H54 (cell line): ENCODE measurements at regions not wholly inside any gene's neighbourhood (a gene's known extent, or its start where the extent isn't known, plus 50 kb on each side); places are given as distances from the start of the nearest gene placed in this dataset.

Experiments used
- DNase-seq: peaks from one replicate; pipeline ENCODE4 v3.0.0; 2011; ENCODE audit warnings: low spot score, mixed read lengths; ENCODE audit not compliant: insufficient read length
- FAIRE-seq: peaks from 3 replicates; lab custom pipeline; 2011; peaks lifted over from hg19 to GRCh38; lab: Jason Lieb, UNC
- POLR2A ChIP-seq: IDR thresholded peaks from 2 replicates; pipeline ENCODE4 v1.6.1; 2011; ENCODE audit warnings: low read depth, mild to moderate bottlenecking, low read length

DNA sequence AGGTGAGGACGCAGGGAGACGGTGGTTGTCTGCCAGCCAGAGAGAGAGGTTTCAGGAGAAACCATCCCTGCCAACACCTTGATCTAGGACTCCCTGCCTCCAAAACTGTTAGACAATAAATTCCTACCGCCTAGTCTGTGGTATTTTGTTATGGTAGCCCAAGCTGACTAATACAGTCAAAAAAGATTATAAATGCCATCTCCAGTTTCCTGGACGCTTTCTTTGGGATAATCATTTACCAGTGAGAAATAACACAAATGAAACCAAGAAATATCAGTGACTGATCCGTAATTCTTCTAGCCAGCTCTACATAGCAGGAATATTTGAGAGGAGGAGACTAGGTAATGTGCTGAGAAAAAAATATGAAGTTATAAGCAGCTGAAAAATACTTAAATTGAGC is 707.8 kb upstream of the LMCD1 start:
- TF ChIP-seq POLR2A: no peak
- no peak for DNase-seq
- FAIRE-seq: no peak

DNA sequence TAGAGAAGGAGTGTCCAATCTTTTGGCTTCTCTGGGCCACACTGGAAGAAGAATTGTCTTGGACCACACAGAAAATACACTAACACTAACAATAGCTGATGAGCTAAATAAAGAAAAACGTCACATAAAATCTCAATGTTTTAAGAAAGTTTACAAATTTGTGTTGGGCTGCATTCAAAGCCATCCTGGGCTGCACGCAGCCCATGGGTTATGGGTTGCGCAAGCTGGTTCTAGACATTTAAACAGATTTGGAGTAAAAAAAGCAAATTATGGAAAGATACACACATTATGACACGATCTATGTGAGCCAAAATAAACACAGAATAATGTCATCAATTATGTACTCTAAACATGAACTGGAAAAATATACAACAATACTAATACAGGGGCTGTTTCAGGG is 703.3 kb upstream of the LMCD1 start:
- no peak for FAIRE-seq

DNA sequence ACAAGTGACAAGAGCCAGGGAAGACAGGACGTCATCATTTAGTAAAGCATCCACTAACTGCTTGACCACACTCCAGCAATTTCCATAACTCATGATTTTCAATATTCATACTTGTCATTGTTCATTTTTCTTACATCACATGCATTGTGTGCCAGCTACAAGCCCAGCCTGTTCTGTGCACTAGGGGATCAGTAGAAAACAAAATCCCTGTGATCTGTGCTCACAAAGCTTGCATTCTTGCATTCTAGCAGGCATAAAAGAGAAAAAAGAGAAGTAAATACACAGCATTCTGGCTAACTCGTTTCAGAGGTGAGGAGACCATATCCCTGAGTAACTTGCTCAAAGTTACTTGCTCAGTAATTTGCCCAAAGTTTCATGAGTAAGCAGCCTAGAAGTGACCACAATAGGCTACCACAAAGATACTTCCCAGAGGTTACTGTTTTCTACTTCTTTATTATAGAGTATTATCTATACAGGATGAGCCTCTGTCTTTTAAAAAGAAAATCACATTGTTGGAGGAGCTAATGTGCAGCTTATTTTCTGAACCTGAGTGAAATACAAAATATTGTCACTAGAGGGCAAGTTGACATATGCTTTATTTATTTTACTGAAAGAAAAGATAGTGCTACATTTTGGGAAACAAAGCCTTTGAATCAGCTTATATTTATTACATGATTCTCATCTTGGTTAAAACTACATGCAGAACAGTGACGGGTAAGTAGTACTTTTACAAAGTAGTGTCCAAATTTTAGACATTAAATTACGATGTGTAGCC is 701.4 kb upstream of the LMCD1 start:
- DNase-seq (no peak), FAIRE-seq (no peak)

More for the DNA sequence above, 703.3 kb upstream of the LMCD1 start:
- no peak for TF ChIP-seq POLR2A
- no peak for DNase-seq

GRCh38 chr3:7812490-7812889 is 689.1 kb upstream of the LMCD1 start:
- DNase-seq: no peak
- no peak for FAIRE-seq

More for the DNA sequence above, 701.4 kb upstream of the LMCD1 start:
- TF ChIP-seq POLR2A: no peak

GRCh38 chr3:7813365-7813764 is 688.3 kb upstream of the LMCD1 start:
- FAIRE-seq (no peak), DNase-seq (no peak)

More at GRCh38 chr3:7812490-7812889, 689.1 kb upstream of the LMCD1 start:
- no peak for TF ChIP-seq POLR2A

DNA sequence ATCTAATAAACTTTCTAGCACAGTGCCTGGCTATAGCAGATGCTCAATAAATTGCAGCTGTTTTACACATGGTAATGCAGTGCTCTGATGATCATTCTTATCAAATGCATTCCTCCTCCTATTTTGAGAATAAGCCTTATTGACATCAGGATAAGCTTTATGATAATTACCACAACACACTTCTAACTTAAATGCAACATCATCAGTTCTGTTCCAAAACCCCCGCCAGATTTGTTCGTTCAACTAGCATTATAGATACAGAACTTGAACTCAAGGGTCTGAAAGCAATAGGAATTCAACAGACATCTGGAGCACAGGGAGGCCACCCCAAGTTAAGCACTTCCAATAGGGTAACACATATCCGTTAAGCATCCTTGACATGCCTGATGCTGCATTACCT is 684.4 kb upstream of the LMCD1 start:
- no peak for DNase-seq
- no peak for FAIRE-seq
- no peak for TF ChIP-seq POLR2A

More at GRCh38 chr3:7813365-7813764, 688.3 kb upstream of the LMCD1 start:
- no peak for TF ChIP-seq POLR2A

- no peak for TF ChIP-seq POLR2A
- no peak for FAIRE-seq
- no peak for DNase-seq
Observed at GRCh38 chr3:7820969-7821368, 680.7 kb upstream of the LMCD1 start.

DNA sequence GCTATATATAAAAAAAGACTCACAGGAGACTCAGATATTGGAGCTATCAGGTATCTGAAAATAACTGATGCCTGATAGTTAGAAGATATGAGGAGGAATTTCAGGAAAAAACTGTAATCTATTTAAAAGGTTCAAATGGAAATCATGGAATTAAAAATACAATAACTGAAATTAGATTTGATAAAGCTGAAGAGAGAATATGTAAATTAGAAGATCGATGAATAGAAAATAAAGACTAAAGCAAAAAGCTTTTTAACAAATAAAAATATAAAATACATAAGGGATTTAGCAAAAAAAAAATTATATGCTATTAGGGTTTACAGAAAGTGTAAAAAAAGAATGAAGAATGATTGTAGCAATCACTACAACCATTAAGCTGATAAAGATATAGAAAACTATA is 679.8 kb upstream of the LMCD1 start:
- FAIRE-seq (no peak), DNase-seq (no peak)
- TF ChIP-seq POLR2A: no peak

DNA sequence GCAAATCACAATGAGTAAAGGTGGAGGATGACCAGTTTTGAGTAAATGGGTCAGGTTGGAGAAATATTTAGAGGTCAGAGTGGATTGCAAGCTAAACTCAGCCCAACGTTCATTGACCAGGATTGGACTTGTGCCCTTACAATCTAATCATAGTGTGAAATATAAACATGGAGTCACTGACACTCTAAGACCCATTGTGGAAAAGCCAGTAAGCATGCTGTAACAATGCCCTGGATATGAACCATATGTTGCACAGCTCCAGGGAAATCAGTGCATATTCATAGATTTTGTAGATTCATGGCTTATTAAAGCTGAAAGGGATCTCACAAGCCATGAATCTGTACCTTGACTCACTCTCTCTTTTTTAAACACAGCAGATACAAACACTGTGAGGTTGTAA is 660.2 kb upstream of the LMCD1 start:
- TF ChIP-seq POLR2A: no peak
- no peak for FAIRE-seq
- DNase-seq: no peak

DNA sequence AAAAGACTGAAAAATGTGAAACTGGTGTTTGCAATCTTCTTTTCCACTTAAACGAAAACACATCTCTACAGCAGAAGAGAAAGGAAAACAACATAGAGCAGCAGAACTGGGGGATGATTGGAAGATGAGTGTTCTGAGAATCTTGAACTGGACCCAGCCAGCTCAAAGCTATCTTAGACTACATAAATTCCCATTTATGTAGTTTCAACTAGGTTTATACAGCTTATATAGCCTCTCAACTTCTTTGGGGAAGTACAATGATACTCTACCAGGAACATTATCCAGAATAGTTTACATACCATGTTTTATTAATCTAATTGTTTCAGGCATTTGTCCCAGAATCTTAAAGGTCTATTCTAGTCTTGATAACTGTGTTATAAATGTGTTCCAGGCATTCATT is 658.2 kb upstream of the LMCD1 start:
- TF ChIP-seq POLR2A: no peak
- FAIRE-seq (no peak), DNase-seq (no peak)

DNA sequence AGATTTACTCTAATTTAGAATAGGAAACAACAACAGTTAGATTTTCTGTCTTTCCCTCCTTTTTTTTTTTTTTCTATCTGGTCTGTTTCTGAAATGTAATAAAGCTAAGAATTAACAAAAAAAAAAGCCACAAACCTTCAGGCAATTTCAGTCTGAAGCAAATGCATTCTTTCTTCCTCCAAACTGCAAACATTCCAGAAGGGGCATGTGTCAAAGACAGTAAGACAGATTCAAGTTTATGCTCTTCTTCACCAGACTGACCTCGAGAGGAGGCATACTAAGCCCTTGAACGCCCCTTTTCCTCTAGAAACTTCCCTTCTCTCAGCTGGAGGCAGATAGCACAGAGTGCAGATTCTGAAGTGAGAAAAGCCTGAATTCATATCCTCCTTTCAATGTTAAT is 654.6 kb upstream of the LMCD1 start:
- TF ChIP-seq POLR2A: no peak
- DNase-seq (no peak), FAIRE-seq (no peak)

DNA sequence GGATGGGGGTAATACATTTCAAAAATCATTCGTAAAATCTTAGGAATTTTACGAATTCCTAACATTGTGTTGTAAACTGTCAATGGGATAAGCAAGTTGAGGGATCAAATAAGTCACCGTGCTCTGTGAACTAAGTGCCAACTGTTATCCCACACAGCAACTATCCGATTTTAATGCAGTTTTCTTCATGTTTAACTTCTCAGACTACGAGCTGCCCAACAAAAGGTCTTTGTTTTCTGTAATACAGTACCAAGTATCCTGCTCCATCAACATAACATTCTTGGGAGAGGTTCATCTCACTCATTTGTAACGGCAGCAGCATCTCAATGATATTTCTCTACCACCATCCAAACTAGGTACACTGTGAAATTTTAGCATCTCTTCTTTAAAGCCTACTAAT is 654.1 kb upstream of the LMCD1 start:
- DNase-seq (no peak), FAIRE-seq (no peak)
- no peak for TF ChIP-seq POLR2A

DNA sequence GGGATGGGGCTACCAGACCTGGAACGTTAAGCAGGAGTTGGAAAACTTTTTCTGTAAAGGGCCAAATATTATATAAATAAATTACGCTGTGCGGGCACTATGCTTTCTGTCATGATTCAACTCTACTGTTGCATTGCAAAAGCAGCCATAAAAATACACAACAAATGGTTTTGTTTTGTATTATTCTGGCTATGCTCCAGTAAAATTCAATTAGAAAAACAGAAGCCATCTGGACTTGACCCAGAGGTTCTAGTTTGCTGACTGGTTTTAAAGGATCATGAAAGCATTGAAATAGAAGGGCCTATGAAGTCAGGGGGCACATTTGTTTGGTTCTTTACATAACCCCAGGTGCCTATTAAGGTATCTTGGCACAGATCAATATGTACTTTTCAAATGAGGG is 647.4 kb upstream of the LMCD1 start:
- DNase-seq: no peak
- no peak for FAIRE-seq
- no peak for TF ChIP-seq POLR2A

DNA sequence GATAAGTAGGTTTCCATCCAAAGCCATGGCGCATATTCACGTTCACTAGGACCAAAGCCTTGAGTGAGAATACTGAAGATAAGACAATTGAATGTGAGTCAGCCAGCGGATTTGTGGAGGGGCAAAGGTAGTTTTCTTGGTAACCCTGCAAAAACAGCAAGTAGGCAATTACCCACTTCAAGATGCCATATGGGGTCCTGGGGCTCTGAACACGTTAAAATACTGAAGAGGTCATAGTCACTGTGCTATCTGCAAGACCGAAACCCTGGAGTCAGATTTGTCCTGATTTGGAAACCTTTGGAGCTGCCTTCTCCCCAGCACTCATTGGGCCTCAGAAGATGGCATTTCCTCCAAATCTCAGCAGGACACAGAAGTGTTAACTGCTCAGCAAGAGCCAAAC is 646.9 kb upstream of the LMCD1 start:
- FAIRE-seq (no peak), DNase-seq (no peak)
- TF ChIP-seq POLR2A: no peak

- TF ChIP-seq POLR2A: no peak
- no peak for DNase-seq
- no peak for FAIRE-seq
Observed at GRCh38 chr3:7865611-7866010, 636.0 kb upstream of the LMCD1 start.
